ENCODE measurements at regions not wholly inside any gene's neighbourhood (a gene's known extent, or its start where the extent isn't known, plus 50 kb on each side); places are given as distances from the start of the nearest gene placed in this dataset.

GRCh38 chr11:70703141-70704064 lies 305.1 kb downstream of the CTTN start:
- DNase-seq (ENCODE audit: low read depth): no peak

- DNase-seq (ENCODE audit: low read depth): no peak
Measured at GRCh38 chr11:70705097-70705496, 306.8 kb downstream of the CTTN start.

GRCh38 chr11:70705930-70706329 lies 307.6 kb downstream of the CTTN start:
- no peak for DNase-seq (ENCODE audit: low read depth)

GRCh38 chr11:70707821-70708220 lies 309.5 kb downstream of the CTTN start:
- no peak for DNase-seq (ENCODE audit: low read depth)

- DNase-seq (ENCODE audit: low read depth): no peak
Measured at GRCh38 chr11:70709596-70709995, 311.3 kb downstream of the CTTN start.

- DNase-seq (ENCODE audit: low read depth): no peak
Measured at GRCh38 chr11:70710192-70710591, 311.9 kb downstream of the CTTN start.

GRCh38 chr11:70710601-70711000 lies 312.3 kb downstream of the CTTN start:
- no peak for DNase-seq (ENCODE audit: low read depth)

- DNase-seq (ENCODE audit: low read depth): no peak
Measured at GRCh38 chr11:70711095-70711910, 313.0 kb downstream of the CTTN start.

GRCh38 chr11:70711911-70712185 lies 313.5 kb downstream of the CTTN start:
- no peak for DNase-seq (ENCODE audit: low read depth)

- DNase-seq (ENCODE audit: low read depth): no peak
Measured at GRCh38 chr11:70712471-70712870, 314.1 kb downstream of the CTTN start.

GRCh38 chr11:70713086-70713835 lies 314.9 kb downstream of the CTTN start:
- DNase-seq (ENCODE audit: low read depth): no peak

- no peak for DNase-seq (ENCODE audit: low read depth)
Measured at GRCh38 chr11:70713988-70714665, 315.8 kb downstream of the CTTN start.

GRCh38 chr11:70715166-70715951 lies 317.0 kb downstream of the CTTN start:
- DNase-seq (ENCODE audit: low read depth): no peak

- DNase-seq (ENCODE audit: low read depth): no peak
Measured at GRCh38 chr11:70716216-70716615, 317.9 kb downstream of the CTTN start.

- no peak for DNase-seq (ENCODE audit: low read depth)
Measured at GRCh38 chr11:70716986-70717775, 318.9 kb downstream of the CTTN start.

- DNase-seq (ENCODE audit: low read depth): no peak
Measured at GRCh38 chr11:70717936-70718595, 319.7 kb downstream of the CTTN start.

GRCh38 chr11:70719516-70719915 lies 321.2 kb downstream of the CTTN start:
- DNase-seq (ENCODE audit: low read depth): no peak

GRCh38 chr11:70720281-70720680 lies 322.0 kb downstream of the CTTN start:
- DNase-seq (ENCODE audit: low read depth): no peak

GRCh38 chr11:70721006-70721405 lies 322.7 kb downstream of the CTTN start:
- DNase-seq (ENCODE audit: low read depth): no peak

- no peak for DNase-seq (ENCODE audit: low read depth)
Measured at GRCh38 chr11:70725278-70725677, 326.9 kb downstream of the CTTN start.
